HEK293 (cell line): ENCODE measurements at regions not wholly inside any gene's neighbourhood (a gene's known extent, or its start where the extent isn't known, plus 50 kb on each side); places are given as distances from the start of the nearest gene placed in this dataset.

ENCODE experiments used
- HOXA7 ChIP-seq: sonication (generic); formaldehyde crosslinking; IDR thresholded peaks from 2 replicates; pipeline ENCODE4 v1.8.1; 2022; ENCODE audit warnings: missing genetic modification reagents, borderline replicate concordance
- REST ChIP-seq: fragments of 450-650 bp; formaldehyde crosslinking; IDR thresholded peaks from 2 replicates; pipeline ENCODE4 v1.5.1; 2016; ENCODE audit warnings: missing biosample characterization, missing genetic modification characterization
- ZNF121 ChIP-seq: fragments of 450-650 bp; formaldehyde crosslinking; IDR thresholded peaks from 2 replicates; pipeline ENCODE4 v1.5.1; 2016; ENCODE audit warnings: missing biosample characterization, missing genetic modification characterization
- TF ChIP-seq, protein P1 (sequence below): fragments of 450-650 bp; formaldehyde crosslinking; IDR thresholded peaks from 2 replicates; pipeline ENCODE4 v1.5.1; 2016; ENCODE audit warnings: missing biosample characterization, missing genetic modification characterization
- TF ChIP-seq, protein P2 (sequence below): fragments of 450-650 bp; formaldehyde crosslinking; IDR thresholded peaks from 2 replicates; pipeline ENCODE4 v1.5.1; 2016; ENCODE audit warnings: missing biosample characterization, missing genetic modification characterization
- TF ChIP-seq, protein P3 (sequence below): fragments of 450-650 bp; formaldehyde crosslinking; IDR thresholded peaks from 2 replicates; pipeline ENCODE4 v1.5.1; 2016; ENCODE audit warnings: missing biosample characterization, missing genetic modification characterization

DNA sequence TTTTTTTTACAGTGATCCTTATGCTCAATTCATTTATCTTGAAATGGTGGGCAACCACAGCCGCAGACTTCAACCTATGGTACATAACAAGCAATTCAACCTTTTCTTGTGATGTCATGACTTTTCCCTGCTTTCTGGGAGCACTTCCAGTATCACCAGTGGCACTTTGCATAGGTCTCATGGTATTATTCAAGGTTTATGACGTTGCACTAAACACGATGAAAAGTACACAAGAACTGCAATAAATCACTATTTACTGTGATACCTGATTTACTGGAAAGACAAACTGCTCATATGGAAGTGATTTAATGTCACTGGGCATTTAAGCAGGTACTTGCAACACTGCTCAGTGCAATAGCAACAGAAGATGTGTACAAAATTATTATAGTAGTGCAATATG is 251.7 kb upstream of the CXCL12 start:
- TF ChIP-seq, protein P1, sequence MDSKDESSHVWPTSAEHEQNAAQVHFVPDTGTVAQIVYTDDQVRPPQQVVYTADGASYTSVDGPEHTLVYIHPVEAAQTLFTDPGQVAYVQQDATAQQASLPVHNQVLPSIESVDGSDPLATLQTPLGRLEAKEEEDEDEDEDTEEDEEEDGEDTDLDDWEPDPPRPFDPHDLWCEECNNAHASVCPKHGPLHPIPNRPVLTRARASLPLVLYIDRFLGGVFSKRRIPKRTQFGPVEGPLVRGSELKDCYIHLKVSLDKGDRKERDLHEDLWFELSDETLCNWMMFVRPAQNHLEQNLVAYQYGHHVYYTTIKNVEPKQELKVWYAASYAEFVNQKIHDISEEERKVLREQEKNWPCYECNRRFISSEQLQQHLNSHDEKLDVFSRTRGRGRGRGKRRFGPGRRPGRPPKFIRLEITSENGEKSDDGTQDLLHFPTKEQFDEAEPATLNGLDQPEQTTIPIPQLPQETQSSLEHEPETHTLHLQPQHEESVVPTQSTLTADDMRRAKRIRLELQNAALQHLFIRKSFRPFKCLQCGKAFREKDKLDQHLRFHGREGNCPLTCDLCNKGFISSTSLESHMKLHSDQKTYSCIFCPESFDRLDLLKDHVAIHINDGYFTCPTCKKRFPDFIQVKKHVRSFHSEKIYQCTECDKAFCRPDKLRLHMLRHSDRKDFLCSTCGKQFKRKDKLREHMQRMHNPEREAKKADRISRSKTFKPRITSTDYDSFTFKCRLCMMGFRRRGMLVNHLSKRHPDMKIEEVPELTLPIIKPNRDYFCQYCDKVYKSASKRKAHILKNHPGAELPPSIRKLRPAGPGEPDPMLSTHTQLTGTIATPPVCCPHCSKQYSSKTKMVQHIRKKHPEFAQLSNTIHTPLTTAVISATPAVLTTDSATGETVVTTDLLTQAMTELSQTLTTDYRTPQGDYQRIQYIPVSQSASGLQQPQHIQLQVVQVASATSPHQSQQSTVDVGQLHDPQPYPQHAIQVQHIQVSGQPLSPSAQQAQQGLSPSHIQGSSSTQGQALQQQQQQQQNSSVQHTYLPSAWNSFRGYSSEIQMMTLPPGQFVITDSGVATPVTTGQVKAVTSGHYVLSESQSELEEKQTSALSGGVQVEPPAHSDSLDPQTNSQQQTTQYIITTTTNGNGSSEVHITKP (tag by site-specific recombination) = no peak
- TF ChIP-seq, protein P2, sequence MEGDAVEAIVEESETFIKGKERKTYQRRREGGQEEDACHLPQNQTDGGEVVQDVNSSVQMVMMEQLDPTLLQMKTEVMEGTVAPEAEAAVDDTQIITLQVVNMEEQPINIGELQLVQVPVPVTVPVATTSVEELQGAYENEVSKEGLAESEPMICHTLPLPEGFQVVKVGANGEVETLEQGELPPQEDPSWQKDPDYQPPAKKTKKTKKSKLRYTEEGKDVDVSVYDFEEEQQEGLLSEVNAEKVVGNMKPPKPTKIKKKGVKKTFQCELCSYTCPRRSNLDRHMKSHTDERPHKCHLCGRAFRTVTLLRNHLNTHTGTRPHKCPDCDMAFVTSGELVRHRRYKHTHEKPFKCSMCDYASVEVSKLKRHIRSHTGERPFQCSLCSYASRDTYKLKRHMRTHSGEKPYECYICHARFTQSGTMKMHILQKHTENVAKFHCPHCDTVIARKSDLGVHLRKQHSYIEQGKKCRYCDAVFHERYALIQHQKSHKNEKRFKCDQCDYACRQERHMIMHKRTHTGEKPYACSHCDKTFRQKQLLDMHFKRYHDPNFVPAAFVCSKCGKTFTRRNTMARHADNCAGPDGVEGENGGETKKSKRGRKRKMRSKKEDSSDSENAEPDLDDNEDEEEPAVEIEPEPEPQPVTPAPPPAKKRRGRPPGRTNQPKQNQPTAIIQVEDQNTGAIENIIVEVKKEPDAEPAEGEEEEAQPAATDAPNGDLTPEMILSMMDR (tag by site-specific recombination) = no peak
- no peak for TF ChIP-seq HOXA7 (CRISPR knock-in tag)
- no peak for TF ChIP-seq REST (tag by site-specific recombination)
- no peak for TF ChIP-seq ZNF121 (tag by site-specific recombination)
- TF ChIP-seq, protein P3, sequence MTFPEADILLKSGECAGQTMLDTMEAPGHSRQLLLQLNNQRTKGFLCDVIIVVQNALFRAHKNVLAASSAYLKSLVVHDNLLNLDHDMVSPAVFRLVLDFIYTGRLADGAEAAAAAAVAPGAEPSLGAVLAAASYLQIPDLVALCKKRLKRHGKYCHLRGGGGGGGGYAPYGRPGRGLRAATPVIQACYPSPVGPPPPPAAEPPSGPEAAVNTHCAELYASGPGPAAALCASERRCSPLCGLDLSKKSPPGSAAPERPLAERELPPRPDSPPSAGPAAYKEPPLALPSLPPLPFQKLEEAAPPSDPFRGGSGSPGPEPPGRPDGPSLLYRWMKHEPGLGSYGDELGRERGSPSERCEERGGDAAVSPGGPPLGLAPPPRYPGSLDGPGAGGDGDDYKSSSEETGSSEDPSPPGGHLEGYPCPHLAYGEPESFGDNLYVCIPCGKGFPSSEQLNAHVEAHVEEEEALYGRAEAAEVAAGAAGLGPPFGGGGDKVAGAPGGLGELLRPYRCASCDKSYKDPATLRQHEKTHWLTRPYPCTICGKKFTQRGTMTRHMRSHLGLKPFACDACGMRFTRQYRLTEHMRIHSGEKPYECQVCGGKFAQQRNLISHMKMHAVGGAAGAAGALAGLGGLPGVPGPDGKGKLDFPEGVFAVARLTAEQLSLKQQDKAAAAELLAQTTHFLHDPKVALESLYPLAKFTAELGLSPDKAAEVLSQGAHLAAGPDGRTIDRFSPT (tag by site-specific recombination) = no peak
